ENCODE measurements at regions not wholly inside any gene's neighbourhood (a gene's known extent, or its start where the extent isn't known, plus 50 kb on each side); places are given as distances from the start of the nearest gene placed in this dataset.

DNA sequence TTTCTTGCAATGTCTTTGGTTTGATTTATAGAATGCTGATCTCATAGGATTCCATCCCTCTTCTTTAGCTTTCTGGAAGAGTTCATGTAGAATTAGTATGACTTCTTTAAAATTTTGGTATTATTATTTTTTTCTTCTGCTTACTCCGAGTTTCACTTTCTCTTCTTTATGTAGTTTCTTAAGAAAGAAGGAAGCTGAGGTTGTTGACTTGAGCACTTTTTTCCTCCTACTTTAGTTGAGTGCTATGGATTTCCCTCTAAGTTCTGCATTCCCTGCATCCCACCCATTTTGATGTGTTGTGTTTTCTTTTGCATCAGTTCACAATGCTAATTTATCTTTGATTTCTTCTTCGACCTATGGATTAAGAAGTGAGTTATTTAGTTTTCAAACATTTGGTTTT, 78.9 kb upstream of the SPRED2 start:
- no peak for DNase-seq

DNA sequence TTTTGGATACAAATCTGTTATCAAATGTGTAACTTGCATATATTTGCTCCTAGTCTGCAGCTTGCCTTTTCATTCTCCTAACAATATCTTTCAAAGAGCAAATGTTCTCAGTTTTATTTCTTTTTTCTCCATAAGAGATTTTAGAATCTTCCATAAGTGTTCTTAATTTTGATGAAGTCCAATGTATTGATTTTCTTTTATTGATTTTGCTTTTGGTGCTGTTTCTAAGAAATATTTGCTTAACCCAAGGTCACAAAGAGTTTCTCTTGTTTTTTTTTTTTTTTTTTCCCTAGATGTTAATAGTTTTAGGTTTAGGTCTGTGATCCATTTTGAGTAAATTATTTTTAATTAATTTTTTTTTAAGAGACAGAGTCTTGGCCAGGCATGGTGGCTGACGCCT, 75.8 kb upstream of the SPRED2 start:
- DNase-seq: no peak

DNA sequence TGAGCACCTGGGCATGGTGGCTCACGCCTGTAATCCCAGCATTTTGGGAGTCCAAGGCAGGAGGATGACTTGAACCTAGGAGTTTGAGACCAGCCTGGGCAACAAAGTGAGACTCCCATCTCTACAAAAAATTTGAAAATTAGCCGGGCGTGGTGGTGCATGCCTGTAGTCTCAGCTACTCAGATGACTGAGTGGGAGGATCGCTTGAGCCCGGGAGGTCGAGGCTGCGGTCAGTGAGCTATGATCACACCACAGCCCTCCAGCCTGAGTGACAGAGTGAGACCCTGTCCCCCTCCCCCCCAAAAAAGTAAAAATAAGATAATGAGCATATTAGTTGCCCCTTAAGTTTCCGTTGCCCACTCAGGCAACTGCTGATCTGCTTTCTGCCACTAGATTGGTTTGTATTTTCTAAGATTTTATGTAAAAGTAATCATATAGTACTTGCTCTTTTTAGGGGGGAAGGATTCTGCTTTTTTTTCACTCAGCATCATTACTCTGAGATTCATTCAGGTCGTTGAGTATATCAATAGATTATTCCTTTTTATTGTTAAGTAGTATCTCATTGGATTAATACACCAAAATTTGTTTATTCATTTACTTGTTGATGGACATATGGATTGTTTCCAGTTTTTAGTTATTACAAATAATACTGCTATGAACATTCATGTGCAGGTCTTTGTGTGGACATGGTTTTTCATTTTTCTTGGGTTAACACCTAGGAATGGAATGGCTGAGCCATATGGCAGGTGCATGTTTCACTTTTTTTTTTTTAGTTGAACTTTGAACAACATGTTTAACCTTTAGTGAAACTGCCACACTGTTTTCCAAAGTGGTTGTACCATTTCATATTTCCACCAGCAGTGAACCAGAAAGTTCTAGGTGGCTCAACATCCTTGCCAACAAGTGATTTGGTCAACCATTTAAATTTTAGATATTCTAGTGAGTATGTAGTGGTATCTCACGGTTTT, 75.0 kb upstream of the SPRED2 start:
- DNase-seq: no peak

DNA sequence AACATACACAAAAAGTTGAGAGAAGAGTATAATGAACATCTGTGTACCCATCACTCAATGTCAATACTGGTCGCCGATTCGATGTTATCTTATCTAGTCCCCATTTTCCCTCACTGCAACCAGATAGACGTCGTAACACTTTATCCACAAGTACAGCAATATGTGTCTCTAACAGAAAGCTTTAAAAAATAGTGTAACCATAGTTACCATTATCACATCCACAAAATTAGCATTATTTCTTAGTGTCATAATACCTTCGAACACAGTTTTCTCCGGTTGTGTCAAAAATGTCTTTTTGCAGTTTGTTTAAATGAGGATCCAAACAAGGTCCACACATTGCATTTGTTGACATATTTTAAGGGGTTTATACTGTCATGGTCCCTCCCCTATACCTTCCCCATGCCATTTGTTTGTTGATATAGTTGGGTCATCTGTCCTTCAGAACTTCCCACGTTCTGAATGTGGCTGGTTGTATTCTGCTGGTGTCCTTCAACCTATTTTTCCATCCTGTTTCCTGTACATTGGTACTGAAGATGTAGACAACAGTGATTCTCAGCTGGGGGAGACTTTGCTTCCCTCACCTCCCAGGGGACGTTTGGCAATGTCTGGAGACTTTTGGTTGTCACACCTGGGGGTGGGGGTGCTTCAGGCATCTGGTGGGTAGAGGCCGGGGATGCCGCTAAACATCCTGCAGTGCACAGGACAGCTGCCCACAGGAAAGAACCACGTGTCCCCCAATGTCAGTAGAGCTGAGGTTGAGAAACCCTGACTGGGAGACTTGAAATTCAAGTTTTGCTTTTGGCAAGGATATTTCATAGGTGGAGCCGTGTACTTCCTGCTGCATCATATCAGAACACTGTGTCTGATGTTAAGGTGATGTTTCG, 72.7 kb upstream of the SPRED2 start:
- no peak for DNase-seq

DNA sequence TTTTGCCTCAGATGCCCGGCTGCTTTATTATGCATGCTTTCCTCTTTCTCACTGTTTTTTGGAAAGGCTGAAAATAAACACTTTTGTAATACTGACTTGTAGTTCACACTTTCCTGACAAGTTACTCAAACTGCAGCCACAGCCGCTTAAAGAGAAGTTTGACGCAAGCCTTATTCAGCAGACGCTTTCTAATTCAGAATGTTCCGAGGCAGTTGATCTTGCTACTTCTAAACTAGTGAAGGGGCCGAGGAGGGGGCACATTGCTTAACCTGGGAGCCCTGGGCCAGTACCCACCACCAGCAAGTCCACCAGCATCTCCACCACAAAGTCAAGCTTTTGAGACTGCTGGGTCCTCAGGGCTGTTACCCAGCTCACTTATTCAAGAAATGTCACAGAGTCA, 71.8 kb upstream of the SPRED2 start:
- DNase-seq: no peak

DNA sequence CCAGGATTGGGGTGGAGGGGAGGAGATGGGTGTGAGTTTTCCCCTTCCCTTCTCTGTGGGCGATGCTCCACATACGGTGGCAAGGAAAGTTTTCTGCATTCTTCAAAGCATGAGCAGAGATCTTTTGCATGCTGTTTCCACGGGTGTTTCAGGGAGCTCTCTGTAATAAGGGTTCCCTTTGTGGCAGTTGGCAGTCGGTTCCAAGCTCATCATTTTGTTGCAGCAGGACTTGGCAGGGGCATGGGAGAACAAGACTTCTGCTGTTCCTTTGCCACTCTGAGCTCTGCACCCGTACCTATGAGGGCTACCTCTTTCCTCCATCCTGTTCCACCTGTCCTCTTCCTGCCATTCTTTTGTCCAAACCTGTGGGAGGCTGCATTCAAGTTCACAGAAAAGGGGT, 71.3 kb upstream of the SPRED2 start:
- no peak for DNase-seq

DNA sequence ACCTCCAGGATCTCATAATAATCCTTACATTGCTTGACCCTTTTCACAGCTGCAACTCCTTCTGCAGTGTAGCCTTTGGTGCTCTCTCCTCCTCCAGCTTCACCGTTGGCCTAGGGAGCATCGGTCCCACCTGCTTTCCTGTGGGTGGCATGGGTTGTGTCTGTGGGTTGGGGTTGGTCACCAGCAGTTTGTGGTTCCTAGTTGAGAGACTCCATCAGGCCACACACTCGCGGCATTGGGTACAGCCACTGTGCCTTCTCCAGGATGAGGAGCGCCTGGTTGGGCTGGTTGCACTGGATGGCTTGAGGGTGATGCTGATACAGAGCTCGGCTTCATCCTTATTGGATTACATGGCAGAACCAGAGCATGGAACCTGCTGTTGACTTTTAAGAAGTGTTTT, 69.4 kb upstream of the SPRED2 start:
- DNase-seq: no peak

DNA sequence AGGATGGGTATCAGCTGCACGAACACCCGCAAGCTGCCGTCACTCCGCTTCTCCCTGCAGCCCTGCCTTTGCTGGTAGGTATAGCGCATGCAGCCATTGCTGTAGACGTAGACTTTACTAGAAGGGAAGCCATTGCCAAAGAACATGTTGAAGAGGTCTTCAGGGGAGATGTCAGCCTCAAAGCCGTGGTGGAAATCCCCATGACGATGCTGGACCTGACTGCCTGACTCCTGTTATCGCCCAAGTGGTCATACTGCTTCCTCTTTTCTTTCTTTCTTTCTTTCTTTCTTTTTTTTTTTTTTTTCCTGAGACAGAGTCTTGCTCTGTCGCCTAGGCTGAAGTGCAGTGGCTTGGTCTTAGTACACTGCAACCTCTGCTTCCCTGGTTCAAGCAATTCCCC, 68.7 kb upstream of the SPRED2 start:
- DNase-seq: no peak

DNA sequence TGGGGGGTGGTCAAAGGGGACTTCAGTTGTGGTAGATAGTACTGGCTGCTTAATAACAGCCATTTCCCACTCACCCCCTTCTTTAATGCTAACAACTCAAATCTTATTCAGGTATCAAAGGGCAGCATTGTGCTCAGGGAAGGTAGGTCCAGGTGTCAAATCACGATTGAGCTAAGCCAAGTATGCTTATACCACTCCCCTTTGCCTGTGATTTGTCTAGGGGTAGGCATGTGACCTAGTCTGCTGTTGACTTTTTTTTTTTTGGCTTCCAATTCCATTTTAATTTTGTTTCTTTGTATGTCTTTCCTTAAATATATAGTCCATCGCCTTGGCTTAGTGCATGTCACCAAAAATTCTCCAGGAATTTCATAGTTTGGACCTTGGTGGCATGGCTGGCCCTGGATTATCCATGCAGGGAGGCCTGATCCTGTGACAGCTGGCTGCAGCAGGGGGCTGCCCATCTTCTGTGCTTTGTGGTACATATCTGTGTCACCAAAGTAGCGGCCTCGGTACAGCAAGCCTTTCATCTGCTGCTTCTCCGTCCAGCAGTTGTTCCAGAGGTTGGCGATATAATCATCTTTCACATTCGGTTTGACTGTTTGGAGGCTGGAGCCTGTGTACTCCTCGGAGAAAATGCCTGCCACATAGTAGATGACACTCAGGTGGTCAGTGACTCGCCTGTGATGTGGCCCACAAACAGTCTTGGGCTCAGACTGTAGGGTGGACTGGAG, 68.1 kb upstream of the SPRED2 start:
- DNase-seq: no peak

DNA sequence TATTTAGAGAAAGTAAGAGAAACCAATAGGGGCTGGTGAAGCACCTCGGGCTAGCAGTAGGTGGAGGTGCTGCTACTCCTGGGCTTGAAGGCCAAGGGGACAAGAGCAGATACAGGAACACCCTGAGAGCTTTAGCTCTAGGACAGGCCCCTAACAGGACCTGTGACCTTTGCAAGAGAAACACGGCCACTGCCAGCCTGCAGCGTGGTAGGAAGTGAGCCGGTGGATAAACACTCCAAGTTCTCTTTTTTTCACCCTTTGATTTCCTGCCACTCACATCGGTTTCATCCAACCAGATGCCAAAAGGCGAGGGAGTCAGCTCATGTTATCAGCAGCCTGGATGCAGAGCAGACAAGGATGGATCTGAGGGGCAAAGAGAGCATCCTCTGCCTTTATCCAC, 66.8 kb upstream of the SPRED2 start:
- no peak for DNase-seq

DNA sequence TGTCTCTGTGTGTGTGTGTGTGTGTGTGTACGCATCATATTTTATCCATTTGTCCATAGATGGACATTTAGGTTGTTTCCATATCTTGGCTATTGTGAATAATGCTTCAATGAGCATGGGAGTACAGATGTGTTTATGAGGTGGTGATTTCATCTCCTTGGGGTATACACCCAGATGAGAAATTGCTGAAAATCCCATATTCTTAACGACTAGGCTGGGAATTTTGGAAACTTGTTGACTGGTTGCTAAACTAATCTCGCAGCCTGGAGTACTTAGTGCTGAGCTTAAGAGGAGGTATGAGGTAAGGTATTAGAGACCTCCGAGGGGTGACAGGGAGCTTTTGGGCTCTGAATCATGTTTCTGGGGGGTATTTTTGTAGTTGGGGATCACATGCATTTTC, 66.0 kb upstream of the SPRED2 start:
- no peak for DNase-seq

DNA sequence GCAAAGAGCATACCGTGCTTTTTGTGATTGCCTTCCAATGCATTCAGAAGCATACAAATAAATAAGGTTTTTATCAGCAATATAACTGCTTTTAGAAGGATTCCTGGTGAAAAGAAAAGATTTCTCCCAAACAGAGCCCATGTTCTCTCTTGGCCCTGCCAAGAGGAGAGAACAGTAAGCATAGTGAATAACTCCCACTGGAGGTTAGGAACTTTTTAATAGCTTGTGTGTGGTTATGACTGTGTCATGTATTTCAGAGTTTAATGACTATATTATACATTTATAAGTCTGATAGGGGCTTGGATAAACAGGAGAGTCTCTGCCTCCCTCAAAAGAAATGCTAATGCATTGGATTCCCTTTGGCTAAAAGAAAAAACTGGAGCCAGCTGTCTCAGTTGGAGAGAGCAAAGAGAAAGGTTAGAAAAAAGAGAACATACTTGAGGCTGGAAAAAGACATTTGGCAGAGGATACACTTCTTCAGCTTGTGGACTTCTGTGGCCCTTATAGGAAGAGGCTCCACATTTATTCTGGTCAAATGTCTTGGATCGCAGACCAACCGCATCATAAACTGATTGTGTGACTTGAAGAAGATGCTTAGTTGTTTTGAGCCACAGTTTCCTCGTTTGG, 63.0 kb upstream of the SPRED2 start:
- DNase-seq: no peak

DNA sequence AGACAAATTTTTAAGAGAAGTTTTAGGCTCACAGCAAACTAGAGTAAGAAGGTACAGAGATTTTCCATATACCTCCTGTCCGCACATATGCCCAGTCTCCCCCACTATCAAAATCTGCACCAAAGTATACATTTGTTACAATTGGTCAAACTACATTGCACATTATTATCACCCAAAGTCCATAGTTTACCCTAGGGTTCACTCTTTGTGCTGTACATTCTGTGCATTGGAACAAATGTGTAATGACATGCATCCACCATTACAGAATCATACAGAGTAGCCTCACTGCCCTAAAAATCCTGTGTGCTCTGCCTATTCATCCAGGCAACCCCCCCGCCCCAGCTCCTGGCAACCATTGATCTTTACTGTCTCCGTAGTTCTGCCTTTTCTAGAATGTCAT, 61.7 kb upstream of the SPRED2 start:
- DNase-seq: no peak

DNA sequence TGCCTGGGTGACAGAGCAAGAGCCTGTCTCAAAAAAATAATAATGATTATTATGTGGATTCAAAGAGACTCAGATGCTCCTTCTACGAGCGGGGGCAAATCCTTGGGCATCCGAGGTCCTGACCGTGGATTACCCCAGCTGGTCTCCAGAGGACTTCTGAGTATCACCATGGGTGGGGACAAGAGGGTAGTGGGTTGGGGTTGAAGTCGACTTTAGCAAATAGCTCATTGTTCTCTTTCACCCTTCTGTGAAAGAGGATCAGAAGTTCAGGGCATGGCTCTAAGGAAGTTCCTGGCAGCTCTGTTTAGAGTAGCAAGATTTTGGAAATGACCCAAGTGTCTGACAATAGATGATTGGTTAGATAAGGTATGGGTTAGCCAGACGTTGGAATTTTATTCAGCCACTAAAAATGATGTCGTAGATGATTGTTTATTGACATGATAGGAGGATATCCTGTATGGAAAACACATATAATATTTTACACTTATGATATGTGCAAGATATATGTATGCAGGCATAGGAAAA, 59.0 kb upstream of the SPRED2 start:
- DNase-seq: no peak

DNA sequence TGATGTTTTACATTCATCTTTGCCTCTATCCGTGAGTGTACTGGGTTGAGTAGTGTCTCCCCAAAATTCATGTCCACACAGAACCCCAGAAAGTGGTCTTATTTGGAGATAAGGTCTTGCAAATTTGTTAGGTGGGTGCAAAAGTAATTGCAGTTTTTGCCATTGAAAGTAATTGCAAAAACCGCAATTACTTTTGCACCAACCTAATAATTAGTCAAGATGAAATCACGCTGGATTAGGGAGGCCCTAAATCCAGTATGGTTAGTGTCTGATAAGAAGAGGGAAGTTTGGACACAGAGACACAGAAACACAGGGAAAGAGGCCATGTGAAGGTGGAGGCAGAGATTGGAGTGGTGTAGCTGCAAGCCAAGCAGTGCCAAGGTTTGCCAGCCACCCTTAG, 57.8 kb upstream of the SPRED2 start:
- DNase-seq: no peak

DNA sequence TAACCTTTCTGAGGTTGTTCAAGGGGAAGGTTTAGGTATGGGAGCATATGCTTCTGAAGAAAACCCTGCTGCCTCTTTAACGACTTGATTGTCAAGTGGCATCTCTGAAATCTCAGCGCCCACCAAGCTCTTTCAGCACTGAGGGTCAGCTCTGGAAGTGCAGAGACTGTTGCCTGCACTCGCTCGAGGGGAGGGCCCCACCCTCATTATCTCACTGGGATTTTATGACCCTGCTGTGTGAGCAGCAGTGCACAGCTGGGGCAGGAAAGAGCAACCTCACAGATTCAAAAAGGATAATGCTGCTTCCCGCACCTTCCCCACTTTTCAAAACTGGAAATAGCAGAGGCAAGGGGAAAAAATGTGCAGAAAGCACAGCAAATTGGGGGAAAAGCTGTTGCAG, 56.9 kb upstream of the SPRED2 start:
- no peak for DNase-seq

DNA sequence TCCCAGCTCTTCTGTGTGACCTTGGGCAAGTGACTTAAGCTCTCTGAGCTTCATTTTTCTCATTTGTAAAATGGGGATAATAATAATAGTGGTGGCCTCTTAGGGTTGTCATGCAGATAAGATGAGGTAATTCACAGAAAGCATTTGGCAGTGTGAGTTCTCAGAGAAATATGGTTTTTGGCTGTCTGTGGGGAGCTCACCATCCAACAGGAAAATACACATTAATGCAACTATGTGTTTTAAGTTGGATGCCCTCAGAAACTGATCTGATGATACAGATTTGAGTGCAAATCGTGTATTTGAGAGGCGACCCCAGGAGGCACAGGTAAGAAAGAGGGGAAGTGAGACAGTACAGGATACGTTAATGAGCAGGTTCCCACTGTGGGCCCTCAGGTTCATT, 56.1 kb upstream of the SPRED2 start:
- DNase-seq: no peak

DNA sequence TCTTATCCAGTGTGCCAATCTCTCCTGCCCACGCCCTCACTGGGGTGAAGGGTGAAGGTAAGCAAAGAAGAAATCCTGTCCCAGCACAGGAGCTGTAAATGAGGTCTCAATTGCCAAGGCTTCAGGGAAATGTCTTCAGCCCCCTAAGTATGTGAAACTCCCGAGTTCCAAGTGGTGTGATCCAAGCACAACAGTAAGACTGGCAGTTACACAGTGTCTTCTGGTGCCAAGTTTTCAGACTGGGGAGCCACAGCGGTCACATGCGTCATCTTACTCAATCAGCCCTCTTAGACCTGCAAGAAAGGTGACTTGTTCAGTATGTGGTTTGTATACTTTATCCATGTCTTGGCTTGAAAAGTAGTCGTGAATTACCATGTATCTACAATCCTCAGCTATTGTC, 55.0 kb upstream of the SPRED2 start:
- DNase-seq: no peak

DNA sequence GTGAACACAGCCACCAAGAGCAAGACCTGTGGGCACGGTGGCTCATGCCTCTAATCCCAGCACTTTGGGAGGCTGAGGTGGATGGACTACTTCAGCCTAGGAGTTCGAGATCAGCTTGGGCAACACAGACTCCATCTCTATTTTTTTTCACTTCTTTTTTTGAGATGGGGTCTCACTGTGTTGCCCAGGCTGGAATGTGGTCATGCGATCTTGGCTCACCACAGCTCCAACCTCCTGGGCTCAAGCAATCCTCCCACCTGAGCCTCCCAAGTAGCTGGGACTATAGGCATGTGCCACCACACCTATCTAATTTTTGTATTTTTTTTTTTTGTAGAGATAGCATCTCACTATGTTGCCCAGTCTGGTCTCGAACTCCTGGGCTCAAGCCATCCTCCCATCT, 54.4 kb upstream of the SPRED2 start:
- DNase-seq: no peak

DNA sequence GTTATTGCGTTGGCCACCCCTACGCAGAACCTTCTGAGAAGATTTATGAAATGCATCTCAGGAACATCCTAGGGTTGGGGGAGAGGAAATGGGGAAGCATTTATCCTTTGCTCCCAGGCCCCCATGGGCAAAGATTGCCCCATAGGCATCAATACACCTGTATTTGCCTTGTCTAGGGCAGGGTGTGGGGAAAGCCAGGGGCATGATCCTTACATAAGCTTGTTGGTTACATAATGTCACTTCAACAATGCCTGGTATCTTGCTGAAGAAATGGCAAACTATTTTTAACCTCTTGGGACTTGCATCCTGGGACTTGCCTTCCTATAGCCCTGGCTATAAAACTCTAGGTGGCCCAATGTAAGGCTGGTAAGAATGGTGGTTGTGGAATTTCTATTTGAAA, 53.9 kb upstream of the SPRED2 start:
- no peak for DNase-seq

DNA sequence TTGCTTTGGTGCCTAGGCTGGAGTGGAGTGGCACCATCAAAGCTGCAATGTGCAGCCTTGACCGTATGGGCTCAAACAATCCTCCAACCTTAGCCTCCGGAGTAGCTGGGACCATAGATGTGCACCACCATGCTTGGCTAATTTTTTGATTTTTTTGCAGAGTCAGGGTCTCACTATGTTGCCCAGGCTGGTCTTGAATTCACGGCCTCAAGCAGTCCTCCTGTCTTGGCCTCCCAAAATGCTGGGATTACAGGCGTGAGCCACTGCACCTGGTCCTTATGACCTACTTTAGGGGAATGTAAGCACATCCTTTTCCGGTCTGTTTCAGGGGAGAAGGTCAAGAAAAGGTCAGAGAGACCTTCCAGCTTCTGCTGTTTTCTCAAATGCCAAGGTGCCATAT, 53.4 kb upstream of the SPRED2 start:
- no peak for DNase-seq

DNA sequence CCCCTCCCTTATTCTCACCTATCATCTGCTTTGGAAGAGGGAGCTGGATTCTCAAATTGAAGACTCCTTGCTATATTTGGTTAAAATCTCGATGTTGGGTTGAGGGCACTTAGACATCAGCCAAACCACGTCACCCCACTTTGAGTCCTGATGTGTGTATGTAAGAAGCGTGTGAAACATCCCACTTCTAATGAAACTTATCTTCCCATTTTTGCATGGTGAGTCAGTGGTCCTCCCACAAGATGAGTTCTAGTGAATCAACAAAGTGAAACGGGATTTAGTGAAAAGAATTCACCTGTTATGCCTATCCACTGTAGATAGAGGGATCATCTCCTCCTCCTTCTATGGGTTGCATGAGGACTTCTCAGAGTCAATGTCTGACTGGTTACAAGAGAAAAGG, 51.4 kb upstream of the SPRED2 start:
- DNase-seq: no peak

DNA sequence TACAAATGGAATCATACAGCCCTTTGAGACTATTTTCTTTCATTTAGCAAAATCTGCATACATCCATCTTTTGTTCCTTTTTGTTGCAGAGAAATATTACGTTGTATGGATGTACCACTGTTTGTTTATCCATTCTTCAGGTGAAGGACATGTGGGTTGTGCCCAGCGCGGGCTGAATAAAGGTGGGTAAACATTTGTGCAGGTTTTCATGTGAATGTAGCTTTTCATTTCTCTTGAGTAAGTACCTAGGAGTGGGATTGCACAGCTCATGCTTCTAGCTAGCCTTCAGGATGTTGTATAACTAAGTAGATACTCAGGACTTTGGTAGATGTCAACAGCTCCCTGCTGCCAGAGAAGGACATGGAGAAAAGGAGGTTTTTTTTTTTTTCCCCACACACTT, 50.6 kb upstream of the SPRED2 start:
- DNase-seq: no peak
